Vagina (tissue), 2 donors: ENCODE measurements at regions not wholly inside any gene's neighbourhood (a gene's known extent, or its start where the extent isn't known, plus 50 kb on each side); places are given as distances from the start of the nearest gene placed in this dataset.
"Not testable (repeated sequence)": the region's sequence is repeated elsewhere in the genome, so short reads cannot be mapped to it uniquely, and the experiment has no call there.

ENCODE experiments used
- DNase-seq, 2 donors: peaks; one replicate each; pipeline ENCODE4 v3.0.0-alpha.2; 2017; ENCODE audit errors: extremely low spot score in 2 of 2
- H3K27ac ChIP-seq: fragments of 200-600 bp; sonication (generic); one replicate; pipeline ENCODE4 v1.5.1; 2019
- H3K27me3 ChIP-seq: fragments of 200-600 bp; sonication (generic); one replicate; pipeline ENCODE4 v1.5.1; 2019
- H3K36me3 ChIP-seq, 2 donors: fragments of 200-600 bp; sonication (generic); one replicate each; pipeline ENCODE4 v1.5.1; 2017 to 2019
- H3K4me1 ChIP-seq: fragments of 200-600 bp; sonication (generic); one replicate; pipeline ENCODE4 v1.5.1; 2019
- H3K4me3 ChIP-seq, 2 donors: fragments of 200-600 bp; sonication (generic); 1 replicate in 1 of 2; 2 replicates in 1 of 2; pipeline ENCODE4 v1.5.1; 2016 to 2019
- H3K9me3 ChIP-seq: fragments of 200-600 bp; sonication (generic); one replicate; pipeline ENCODE4 v1.5.1; 2019
- CTCF ChIP-seq, 3 experiments: fragments of 450-650 bp in 2 of 3; fragments of 200-600 bp in 1 of 3; sonication (generic) in 1 of 3; IDR thresholded peaks; one replicate each; pipeline ENCODE4 v1.5.1; 2017 to 2019; ENCODE audit warnings: antibody characterized with exemption in 3 of 3, mild to moderate bottlenecking in 2 of 3, moderate library complexity in 2 of 3
- POLR2A ChIP-seq, 2 donors: fragments of 450-650 bp; IDR thresholded peaks; one replicate each; pipeline ENCODE4 v1.6.1; 2017; ENCODE audit warnings: antibody characterized with exemption in 2 of 2, mild to moderate bottlenecking in 2 of 2, moderate library complexity in 2 of 2
- POLR2AphosphoS5 ChIP-seq, 2 donors: sonication (generic); formaldehyde crosslinking; IDR thresholded peaks; one replicate each; pipeline ENCODE4 v1.9.0; 2017; ENCODE audit warnings: antibody characterized with exemption in 2 of 2, mild to moderate bottlenecking in 2 of 2, low read depth in 1 of 2; ENCODE audit not compliant: insufficient read depth in 1 of 2
- intact Hi-C: fragments of 100-400 bp; cut with DNase I; formaldehyde crosslinking; loops from one replicate; pipeline ENCODE4 v1.15.1; 2023

- intact Hi-C loops, result no loop called here
- H3K9me3 ChIP-seq, result no peaks in the 10 kb centered on the region
Measured at GRCh38 chr2:56589835-56590234, 406.0 kb downstream of the CCDC85A start.

GRCh38 chr2:56590611-56591010 is 406.8 kb downstream of the CCDC85A start:
- intact Hi-C loops, result no loop called here
- Histone ChIP-seq H3K4me1 (no peaks in the 10 kb centered on the region), H3K9me3 (no peaks in the 10 kb centered on the region), H3K27ac (no peak overlapping the region), H3K27me3 (no peaks in the 10 kb centered on the region), H3K4me3 (no peak overlapping the region), H3K36me3 (no peaks in the 10 kb centered on the region)
- no peak for DNase-seq
- TF ChIP-seq POLR2AphosphoS5 (IDR thresholded peaks at IDR 0.05; ENCODE audit: insufficient read depth in 1 of 2, low read depth in 1 of 2), result no peak
- no peak for TF ChIP-seq POLR2A (IDR thresholded peaks at IDR 0.05)
- no peak for TF ChIP-seq CTCF (IDR thresholded peaks at IDR 0.05)

More at GRCh38 chr2:56589835-56590234, 406.0 kb downstream of the CCDC85A start:
- no peak for DNase-seq
- H3K4me3 ChIP-seq, result no peak overlapping the region
- no peak overlapping the region for H3K27ac ChIP-seq
- H3K27me3 ChIP-seq, result no peaks in the 10 kb centered on the region
- no peaks in the 10 kb centered on the region for H3K36me3 ChIP-seq
- TF ChIP-seq POLR2AphosphoS5 (IDR thresholded peaks at IDR 0.05; ENCODE audit: insufficient read depth in 1 of 2, low read depth in 1 of 2), result no peak
- TF ChIP-seq CTCF (IDR thresholded peaks at IDR 0.05), result no peak
- no peaks in the 10 kb centered on the region for H3K4me1 ChIP-seq

GRCh38 chr2:56606086-56606485 is 422.3 kb downstream of the CCDC85A start:
- intact Hi-C loops, H3K4me3 ChIP-seq, H3K4me1 ChIP-seq, DNase-seq, H3K36me3 ChIP-seq, H3K27ac ChIP-seq, H3K9me3 ChIP-seq, H3K27me3 ChIP-seq: not testable (repeated sequence)

GRCh38 chr2:56613254-56613653 is 429.5 kb downstream of the CCDC85A start:
- Histone ChIP-seq H3K4me3 (no peak overlapping the region), H3K27me3 (no peaks in the 10 kb centered on the region), H3K27ac (no peak overlapping the region), H3K36me3 (no peaks in the 10 kb centered on the region), H3K9me3 (no peaks in the 10 kb centered on the region), H3K4me1 (no peaks in the 10 kb centered on the region)
- intact Hi-C loops, result no loop called here
- TF ChIP-seq POLR2A (IDR thresholded peaks at IDR 0.05) (no peak), CTCF (IDR thresholded peaks at IDR 0.05) (no peak), POLR2AphosphoS5 (IDR thresholded peaks at IDR 0.05; ENCODE audit: insufficient read depth in 1 of 2, low read depth in 1 of 2) (no peak)
- no peak for DNase-seq

- intact Hi-C loops, result no loop called here
- DNase-seq, result no peak
- no peak overlapping the region for H3K27ac ChIP-seq
- no peaks in the 10 kb centered on the region for H3K4me1 ChIP-seq
- no peaks in the 10 kb centered on the region for H3K9me3 ChIP-seq
- no peaks in the 10 kb centered on the region for H3K36me3 ChIP-seq
- H3K27me3 ChIP-seq, result no peaks in the 10 kb centered on the region
- no peak for TF ChIP-seq POLR2AphosphoS5 (IDR thresholded peaks at IDR 0.05; ENCODE audit: insufficient read depth in 1 of 2, low read depth in 1 of 2)
- TF ChIP-seq CTCF (IDR thresholded peaks at IDR 0.05), result no peak
- no peak for TF ChIP-seq POLR2A (IDR thresholded peaks at IDR 0.05)
- no peak overlapping the region for H3K4me3 ChIP-seq
Measured at GRCh38 chr2:56613920-56614319, 430.1 kb downstream of the CCDC85A start.

- TF ChIP-seq POLR2A (IDR thresholded peaks at IDR 0.05), result no peak
- TF ChIP-seq POLR2AphosphoS5 (IDR thresholded peaks at IDR 0.05; ENCODE audit: insufficient read depth in 1 of 2, low read depth in 1 of 2), result no peak
- no peak for TF ChIP-seq CTCF (IDR thresholded peaks at IDR 0.05)
- intact Hi-C loops, result no loop called here
- no peak overlapping the region for H3K4me3 ChIP-seq
- no peak for DNase-seq
- H3K27ac ChIP-seq, result no peak overlapping the region
- no peaks in the 10 kb centered on the region for H3K27me3 ChIP-seq
- H3K9me3 ChIP-seq, result no peaks in the 10 kb centered on the region
- no peaks in the 10 kb centered on the region for H3K36me3 ChIP-seq
- no peaks in the 10 kb centered on the region for H3K4me1 ChIP-seq
Measured at GRCh38 chr2:56615760-56616159, 432.0 kb downstream of the CCDC85A start.
